Neural cell (in vitro differentiated cells): ENCODE measurements at regions not wholly inside any gene's neighbourhood (a gene's known extent, or its start where the extent isn't known, plus 50 kb on each side); places are given as distances from the start of the nearest gene placed in this dataset.

Experiments
- H2AFZ ChIP-seq: fragments of 200-600, 300-800 bp; sonication (generic), shearing (Covaris generic); 2 replicates; pipeline ENCODE4 v1.6.0; 2014; ENCODE audit warnings: low read depth, mild to moderate bottlenecking, antibody characterized with exemption, low read length, moderate library complexity
- H3F3A ChIP-seq: fragments of 200-600 bp; shearing (Covaris generic); 2 replicates; pipeline ENCODE4 v1.6.1; 2016; ENCODE audit warnings: mild to moderate bottlenecking, moderate library complexity, mixed read lengths, antibody characterized with exemption, low read length; ENCODE audit not compliant: insufficient read depth, poor library complexity, severe bottlenecking
- H3K27ac ChIP-seq: fragments of 200-600, 300-800 bp; sonication (generic), shearing (Covaris generic); 2 replicates; pipeline ENCODE4 v1.5.1; 2014; ENCODE audit warnings: mild to moderate bottlenecking, low read length, moderate library complexity
- H3K27me3 ChIP-seq: fragments of 300-800, 200-600 bp; sonication (generic), shearing (Covaris generic); 2 replicates; pipeline ENCODE4 v1.6.0; 2014; ENCODE audit warnings: mild to moderate bottlenecking, low read depth, low read length, moderate library complexity; ENCODE audit not compliant: insufficient read depth
- H3K36me3 ChIP-seq: fragments of 300-800, 200-600 bp; sonication (generic), shearing (Covaris generic); 2 replicates; pipeline ENCODE4 v1.5.1; 2014; ENCODE audit warnings: mild to moderate bottlenecking, antibody characterized with exemption, low read length, moderate library complexity; ENCODE audit not compliant: insufficient read depth
- H3K4me2 ChIP-seq: fragments of 300-800, 200-600 bp; sonication (generic), shearing (Covaris generic); 2 replicates; pipeline ENCODE4 v1.6.0; 2014; ENCODE audit warnings: mild to moderate bottlenecking, low read length
- H3K4me3 ChIP-seq: fragments of 300-800, 200-600 bp; sonication (generic), shearing (Covaris generic); 2 replicates; pipeline ENCODE4 v1.5.1; 2014; ENCODE audit warnings: mild to moderate bottlenecking, low read length, moderate library complexity
- H3K79me2 ChIP-seq: fragments of 200-600 bp; shearing (Covaris generic); replicated peaks from 2 replicates; pipeline ENCODE4 v1.6.0; 2014; ENCODE audit warnings: mild to moderate bottlenecking, low read length, moderate library complexity; ENCODE audit not compliant: insufficient read depth
- H3K9ac ChIP-seq: fragments of 300-800, 200-600 bp; sonication (generic), shearing (Covaris generic); 2 replicates; pipeline ENCODE4 v1.6.1; 2016; ENCODE audit warnings: mild to moderate bottlenecking, low read length, mixed read lengths
- H3K9me2 ChIP-seq: fragments of 200-600 bp; shearing (Covaris generic); 2 replicates; pipeline ENCODE4 v1.6.1; 2016; ENCODE audit warnings: mild to moderate bottlenecking, low read length, mixed read lengths; ENCODE audit not compliant: insufficient read depth
- H3K9me3 ChIP-seq: fragments of 200-600, 300-800 bp; sonication (generic), shearing (Covaris generic); 2 replicates; pipeline ENCODE4 v1.6.1; 2016; ENCODE audit warnings: mild to moderate bottlenecking, mixed run types, low read length, moderate library complexity, mixed read lengths
- H4K20me1 ChIP-seq: fragments of 200-600 bp; shearing (Covaris generic); 2 replicates; pipeline ENCODE4 v1.6.1; 2016; ENCODE audit warnings: mild to moderate bottlenecking, mixed run types; ENCODE audit not compliant: insufficient read depth
- EP300 ChIP-seq: fragments of 450-650 bp; conservative IDR thresholded peaks from 2 replicates; pipeline ENCODE4 v1.6.1; 2014; ENCODE audit warnings: antibody characterized with exemption, mild to moderate bottlenecking, moderate library complexity; ENCODE audit not compliant: poor library complexity, severe bottlenecking
- EZH2 ChIP-seq: fragments of 200-600, 300-800 bp; shearing (Covaris generic), sonication (generic); IDR thresholded peaks from 2 replicates; pipeline ENCODE4 v1.6.1; 2014; ENCODE audit warnings: antibody characterized with exemption, low read length, borderline replicate concordance, mild to moderate bottlenecking; ENCODE audit not compliant: insufficient read depth, poor library complexity, severe bottlenecking
- MXI1 ChIP-seq: fragments of 450-650 bp; conservative IDR thresholded peaks from 2 replicates; pipeline ENCODE4 v1.6.1; 2014; ENCODE audit warnings: antibody characterized with exemption, mild to moderate bottlenecking; ENCODE audit not compliant: poor library complexity, severe bottlenecking
- RAD21 ChIP-seq: fragments of 450-650 bp; conservative IDR thresholded peaks from 2 replicates; pipeline ENCODE4 v1.6.1; 2014; ENCODE audit warnings: antibody characterized with exemption, mild to moderate bottlenecking, moderate library complexity
- SMC3 ChIP-seq: fragments of 450-650 bp; conservative IDR thresholded peaks from 2 replicates; pipeline ENCODE4 v1.6.1; 2014; ENCODE audit warnings: antibody characterized with exemption, mild to moderate bottlenecking, moderate library complexity; ENCODE audit not compliant: poor library complexity
- TAF1 ChIP-seq: IDR thresholded peaks from 2 replicates; pipeline ENCODE4 v1.6.1; 2012; ENCODE audit warnings: low read depth
- TF ChIP-seq, protein P1 (sequence below): fragments of 450-650 bp; IDR thresholded peaks from 2 replicates; pipeline ENCODE4 v1.5.1; 2014; ENCODE audit warnings: antibody characterized with exemption, mild to moderate bottlenecking, moderate library complexity; ENCODE audit not compliant: poor library complexity, severe bottlenecking
- TF ChIP-seq, protein P2 (sequence below): IDR thresholded peaks from 2 replicates; pipeline ENCODE4 v1.6.1; 2012; ENCODE audit warnings: borderline replicate concordance

DNA sequence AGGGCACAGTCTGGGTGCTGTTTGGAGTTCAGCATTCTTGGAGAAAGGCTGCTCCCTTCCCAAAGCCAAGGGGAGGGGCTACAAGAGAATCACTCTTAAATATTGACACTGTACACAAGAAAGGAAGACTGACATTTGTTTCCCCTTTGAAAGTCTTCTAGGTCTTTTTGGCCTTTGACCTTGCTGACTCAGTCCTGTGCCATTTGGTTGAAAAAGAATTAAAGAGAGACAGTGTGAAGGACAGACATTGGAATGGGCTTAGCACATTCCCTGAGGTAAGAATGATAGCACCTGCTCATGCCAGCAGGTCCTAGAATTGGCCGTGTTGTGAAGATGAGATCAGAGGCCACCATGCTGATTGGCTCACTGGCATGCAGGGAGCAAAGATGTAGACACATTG, 271.4 kb upstream of the ZNF608 start:
- H2AFZ ChIP-seq, result no peak overlapping the region
- no peaks in the 10 kb centered on the region for H3K36me3 ChIP-seq
- no peak overlapping the region for H3K4me2 ChIP-seq
- H3K9ac ChIP-seq, result no peak overlapping the region
- no peaks in the 10 kb centered on the region for H4K20me1 ChIP-seq
- no peaks in the 10 kb centered on the region for H3K9me2 ChIP-seq
- TF ChIP-seq MXI1 (no peak), EZH2 (no peak), EP300 (no peak)
- H3K4me3 ChIP-seq, result no peak overlapping the region
- H3K79me2 ChIP-seq, result no peaks in the 10 kb centered on the region
- H3K27me3 ChIP-seq, result no peaks in the 10 kb centered on the region
- H3K9me3 ChIP-seq, result no peaks in the 10 kb centered on the region
- H3F3A ChIP-seq, result no peaks in the 10 kb centered on the region
- H3K27ac ChIP-seq, result no peak overlapping the region

DNA sequence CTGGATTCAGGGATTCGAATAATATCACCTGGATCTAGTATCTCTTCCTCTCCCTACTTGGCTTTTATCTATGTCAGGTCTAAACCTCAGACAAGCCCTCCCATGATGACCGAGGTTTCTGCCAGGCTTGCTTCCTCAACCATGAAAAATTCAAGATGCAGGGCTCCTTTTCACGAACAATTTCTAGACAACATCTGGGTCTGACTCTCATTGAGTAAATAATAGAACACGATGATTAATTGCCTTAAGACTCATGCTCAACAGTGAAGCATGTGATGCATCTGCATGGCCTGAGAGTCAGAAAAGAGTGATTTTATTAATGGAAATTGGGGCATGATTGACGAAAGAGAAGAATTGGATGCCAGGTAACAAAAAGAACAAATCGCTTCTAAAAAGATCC, 277.2 kb upstream of the ZNF608 start:
- Histone ChIP-seq H3F3A (no peaks in the 10 kb centered on the region), H3K36me3 (no peaks in the 10 kb centered on the region), H4K20me1 (no peaks in the 10 kb centered on the region), H2AFZ (no peak overlapping the region), H3K9me3 (no peaks in the 10 kb centered on the region), H3K4me3 (no peak overlapping the region), H3K27ac (no peak overlapping the region), H3K9ac (no peak overlapping the region), H3K4me2 (no peak overlapping the region), H3K27me3 (no peaks in the 10 kb centered on the region), H3K79me2 (no peaks in the 10 kb centered on the region), H3K9me2 (no peaks in the 10 kb centered on the region)
- TF ChIP-seq, protein P1, sequence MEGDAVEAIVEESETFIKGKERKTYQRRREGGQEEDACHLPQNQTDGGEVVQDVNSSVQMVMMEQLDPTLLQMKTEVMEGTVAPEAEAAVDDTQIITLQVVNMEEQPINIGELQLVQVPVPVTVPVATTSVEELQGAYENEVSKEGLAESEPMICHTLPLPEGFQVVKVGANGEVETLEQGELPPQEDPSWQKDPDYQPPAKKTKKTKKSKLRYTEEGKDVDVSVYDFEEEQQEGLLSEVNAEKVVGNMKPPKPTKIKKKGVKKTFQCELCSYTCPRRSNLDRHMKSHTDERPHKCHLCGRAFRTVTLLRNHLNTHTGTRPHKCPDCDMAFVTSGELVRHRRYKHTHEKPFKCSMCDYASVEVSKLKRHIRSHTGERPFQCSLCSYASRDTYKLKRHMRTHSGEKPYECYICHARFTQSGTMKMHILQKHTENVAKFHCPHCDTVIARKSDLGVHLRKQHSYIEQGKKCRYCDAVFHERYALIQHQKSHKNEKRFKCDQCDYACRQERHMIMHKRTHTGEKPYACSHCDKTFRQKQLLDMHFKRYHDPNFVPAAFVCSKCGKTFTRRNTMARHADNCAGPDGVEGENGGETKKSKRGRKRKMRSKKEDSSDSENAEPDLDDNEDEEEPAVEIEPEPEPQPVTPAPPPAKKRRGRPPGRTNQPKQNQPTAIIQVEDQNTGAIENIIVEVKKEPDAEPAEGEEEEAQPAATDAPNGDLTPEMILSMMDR, result no peak
- TF ChIP-seq EZH2 (no peak), EP300 (no peak)
- TF ChIP-seq, protein P2, sequence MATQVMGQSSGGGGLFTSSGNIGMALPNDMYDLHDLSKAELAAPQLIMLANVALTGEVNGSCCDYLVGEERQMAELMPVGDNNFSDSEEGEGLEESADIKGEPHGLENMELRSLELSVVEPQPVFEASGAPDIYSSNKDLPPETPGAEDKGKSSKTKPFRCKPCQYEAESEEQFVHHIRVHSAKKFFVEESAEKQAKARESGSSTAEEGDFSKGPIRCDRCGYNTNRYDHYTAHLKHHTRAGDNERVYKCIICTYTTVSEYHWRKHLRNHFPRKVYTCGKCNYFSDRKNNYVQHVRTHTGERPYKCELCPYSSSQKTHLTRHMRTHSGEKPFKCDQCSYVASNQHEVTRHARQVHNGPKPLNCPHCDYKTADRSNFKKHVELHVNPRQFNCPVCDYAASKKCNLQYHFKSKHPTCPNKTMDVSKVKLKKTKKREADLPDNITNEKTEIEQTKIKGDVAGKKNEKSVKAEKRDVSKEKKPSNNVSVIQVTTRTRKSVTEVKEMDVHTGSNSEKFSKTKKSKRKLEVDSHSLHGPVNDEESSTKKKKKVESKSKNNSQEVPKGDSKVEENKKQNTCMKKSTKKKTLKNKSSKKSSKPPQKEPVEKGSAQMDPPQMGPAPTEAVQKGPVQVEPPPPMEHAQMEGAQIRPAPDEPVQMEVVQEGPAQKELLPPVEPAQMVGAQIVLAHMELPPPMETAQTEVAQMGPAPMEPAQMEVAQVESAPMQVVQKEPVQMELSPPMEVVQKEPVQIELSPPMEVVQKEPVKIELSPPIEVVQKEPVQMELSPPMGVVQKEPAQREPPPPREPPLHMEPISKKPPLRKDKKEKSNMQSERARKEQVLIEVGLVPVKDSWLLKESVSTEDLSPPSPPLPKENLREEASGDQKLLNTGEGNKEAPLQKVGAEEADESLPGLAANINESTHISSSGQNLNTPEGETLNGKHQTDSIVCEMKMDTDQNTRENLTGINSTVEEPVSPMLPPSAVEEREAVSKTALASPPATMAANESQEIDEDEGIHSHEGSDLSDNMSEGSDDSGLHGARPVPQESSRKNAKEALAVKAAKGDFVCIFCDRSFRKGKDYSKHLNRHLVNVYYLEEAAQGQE, result no peak

DNA sequence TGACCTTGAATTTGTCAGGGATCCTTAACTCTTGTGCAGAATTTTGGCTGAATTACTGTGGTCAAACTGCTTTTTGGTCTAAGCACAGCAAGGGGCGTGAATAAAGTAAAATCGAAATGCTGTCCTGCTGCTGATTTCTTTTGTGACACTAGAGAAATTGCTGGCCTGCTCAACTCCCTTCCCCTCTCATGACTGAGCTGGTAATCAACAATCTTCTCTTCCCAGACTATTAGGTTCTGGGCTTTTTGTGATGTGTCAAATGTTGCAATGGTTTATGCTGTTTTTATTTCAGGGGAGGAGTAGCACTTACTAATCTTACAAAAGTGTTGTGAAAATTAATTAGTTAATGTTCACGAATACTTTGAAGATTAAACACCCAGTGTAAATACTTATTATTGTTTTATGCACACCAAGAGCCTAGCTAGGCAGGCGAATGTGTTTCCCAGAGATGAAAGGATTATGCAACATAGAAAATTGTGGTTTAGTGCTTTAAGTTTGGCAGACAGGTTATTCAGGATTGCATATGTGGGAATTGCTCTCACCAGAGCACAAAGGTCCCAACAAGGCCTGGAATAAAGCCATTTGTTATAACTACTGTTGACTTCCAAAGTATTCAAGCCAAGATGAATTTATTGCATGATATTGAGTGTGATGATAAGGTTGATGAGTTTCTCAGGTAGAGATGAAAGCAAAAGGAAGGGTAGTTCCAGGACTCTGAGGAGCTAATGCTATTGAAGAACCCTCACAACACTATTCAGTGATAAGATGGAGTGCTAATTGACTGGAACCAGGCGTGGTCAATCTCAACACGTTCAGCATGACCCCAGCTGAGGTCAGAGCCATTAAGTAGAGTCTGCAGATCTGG, 280.7 kb upstream of the ZNF608 start:
- H3K9me3 ChIP-seq, result no peaks in the 10 kb centered on the region
- H2AFZ ChIP-seq, result no peak overlapping the region
- H3F3A ChIP-seq, result no peaks in the 10 kb centered on the region
- H3K27ac ChIP-seq, result no peak overlapping the region
- no peaks in the 10 kb centered on the region for H3K79me2 ChIP-seq
- no peak overlapping the region for H3K4me2 ChIP-seq
- H4K20me1 ChIP-seq, result no peaks in the 10 kb centered on the region
- TF ChIP-seq TAF1 (no peak), MXI1 (no peak), RAD21 (no peak), EP300 (no peak), EZH2 (no peak), SMC3 (no peak)
- TF ChIP-seq, protein P1, result no peak
- TF ChIP-seq, protein P2, result no peak
- H3K4me3 ChIP-seq, result no peak overlapping the region
- H3K36me3 ChIP-seq, result no peaks in the 10 kb centered on the region
- H3K27me3 ChIP-seq, result no peaks in the 10 kb centered on the region
- no peak overlapping the region for H3K9ac ChIP-seq
- H3K9me2 ChIP-seq, result no peaks in the 10 kb centered on the region
